Ishikawa (cell line): ENCODE measurements at regions not wholly inside any gene's neighbourhood (a gene's known extent, or its start where the extent isn't known, plus 50 kb on each side); places are given as distances from the start of the nearest gene placed in this dataset.

Source experiments
- CREB1 ChIP-seq: IDR thresholded peaks from 2 replicates; pipeline ENCODE4 v1.6.1; 2012; ENCODE audit warnings: low read depth
- REST ChIP-seq: IDR thresholded peaks from 2 replicates; pipeline ENCODE4 v1.6.1; 2012; ENCODE audit warnings: low read depth, mild to moderate bottlenecking
- TAF1 ChIP-seq: IDR thresholded peaks from 2 replicates; pipeline ENCODE4 v1.6.1; 2012; ENCODE audit warnings: low read depth, mild to moderate bottlenecking

DNA sequence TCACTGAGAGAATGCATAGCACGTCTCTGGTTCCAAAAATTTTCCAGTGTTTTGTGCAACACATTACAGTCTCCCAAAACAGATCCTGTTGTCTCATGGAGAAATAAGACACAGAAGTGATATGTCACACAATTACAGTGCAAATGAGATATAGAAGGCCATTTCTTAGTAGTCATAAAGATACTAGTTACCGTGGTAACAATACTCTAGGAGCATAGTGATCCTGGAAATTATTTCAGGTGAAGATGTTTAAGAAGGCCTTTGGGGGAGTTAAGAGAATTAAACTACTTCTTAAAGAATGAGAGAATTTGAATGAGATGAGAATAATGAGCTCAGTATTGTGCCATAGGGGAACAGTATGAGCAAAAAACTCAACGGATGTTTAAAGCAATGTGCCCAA is 628.0 kb upstream of the MIR17HG start:
- TF ChIP-seq TAF1 (no peak), REST (no peak), CREB1 (no peak)
